GM18861 (cell line): ENCODE measurements at regions not wholly inside any gene's neighbourhood (a gene's known extent, or its start where the extent isn't known, plus 50 kb on each side); places are given as distances from the start of the nearest gene placed in this dataset.
"Not testable (repeated sequence)": the region's sequence is repeated elsewhere in the genome, so short reads cannot be mapped to it uniquely, and the experiment has no call there.

Experiments used
- ATAC-seq: cut with Tn5 transposase; IDR thresholded peaks from one replicate; pipeline ENCODE4 v1.9.1; 2021; ENCODE audit not compliant: unreplicated experiment

DNA sequence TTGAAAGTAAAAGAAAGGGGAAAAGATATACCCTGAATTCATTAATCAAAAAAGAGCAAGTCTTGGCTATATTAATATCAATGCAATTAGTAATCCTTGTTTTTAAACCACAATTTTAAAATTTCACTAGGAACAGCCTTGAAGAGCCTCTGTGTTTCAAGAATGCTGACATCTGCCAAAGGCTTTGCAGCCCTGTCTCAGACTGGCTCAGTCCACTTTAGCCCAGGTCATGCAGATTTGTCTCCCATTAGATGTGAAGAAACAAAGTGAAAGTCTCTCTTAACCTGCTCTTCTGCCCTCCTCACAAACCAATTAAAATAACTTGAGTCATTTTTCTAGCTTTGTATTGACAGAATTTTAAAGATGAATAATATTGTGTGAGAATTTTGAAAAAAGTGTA is 102.7 kb upstream of the CARMIL1 start:
- no peak for ATAC-seq

GRCh38 chr6:25177500-25178028 is 101.6 kb upstream of the CARMIL1 start:
- ATAC-seq, result no peak

DNA sequence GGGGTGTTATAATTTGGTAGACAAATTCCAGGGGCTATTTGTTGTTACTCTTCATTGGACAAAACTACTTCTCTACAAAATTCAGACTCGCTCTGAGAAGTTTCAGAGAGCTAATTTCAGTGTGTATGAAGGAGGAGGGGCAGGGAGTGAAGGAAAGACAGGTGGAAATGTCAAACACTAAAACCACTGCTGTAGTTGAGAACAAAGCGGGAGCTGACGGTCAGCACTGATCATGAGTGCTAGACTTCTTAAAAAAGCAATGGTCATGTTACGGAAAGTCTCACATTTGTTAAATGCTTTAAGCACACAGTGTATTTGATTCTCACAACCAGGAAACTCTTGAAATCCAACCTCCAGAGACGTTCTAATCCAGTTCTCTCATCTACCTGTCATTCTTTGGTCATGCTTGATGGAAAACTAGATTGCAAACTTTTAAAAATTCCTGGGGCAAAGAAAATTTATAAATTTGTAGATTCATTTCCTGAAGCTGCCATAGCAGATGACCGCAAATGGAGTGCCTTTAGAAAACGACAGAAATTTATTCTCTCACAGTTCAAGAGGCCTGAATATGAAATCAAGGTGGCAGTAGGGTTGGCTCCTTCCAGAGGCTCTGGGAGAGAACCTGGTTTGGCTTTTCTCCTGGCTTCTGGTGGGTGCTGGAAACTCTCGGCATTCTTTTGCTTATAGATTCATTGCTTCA is 100.7 kb upstream of the CARMIL1 start:
- no peak for ATAC-seq

GRCh38 chr6:25179051-25179778 is 100.0 kb upstream of the CARMIL1 start:
- no peak for ATAC-seq

- ATAC-seq, result no peak
Observed at GRCh38 chr6:25180630-25181349, 98.4 kb upstream of the CARMIL1 start.

DNA sequence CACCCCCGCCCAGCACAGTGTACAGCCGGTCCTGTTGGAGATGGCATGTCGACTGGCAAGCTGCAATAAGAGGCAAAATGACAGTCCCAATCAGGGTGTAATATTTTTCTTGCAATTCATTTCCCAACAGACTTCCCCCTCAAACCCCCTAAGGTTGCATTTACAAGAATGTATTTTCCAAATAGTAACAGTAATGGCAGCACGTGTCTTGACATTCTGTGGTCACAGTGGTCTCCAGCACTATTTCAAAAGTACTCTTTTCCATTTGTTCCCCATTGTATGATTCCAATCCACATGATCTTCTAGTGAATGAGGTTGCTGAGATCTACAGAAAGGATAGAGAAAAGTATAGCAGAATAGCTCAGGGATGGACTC is 97.8 kb upstream of the CARMIL1 start:
- no peak for ATAC-seq

DNA sequence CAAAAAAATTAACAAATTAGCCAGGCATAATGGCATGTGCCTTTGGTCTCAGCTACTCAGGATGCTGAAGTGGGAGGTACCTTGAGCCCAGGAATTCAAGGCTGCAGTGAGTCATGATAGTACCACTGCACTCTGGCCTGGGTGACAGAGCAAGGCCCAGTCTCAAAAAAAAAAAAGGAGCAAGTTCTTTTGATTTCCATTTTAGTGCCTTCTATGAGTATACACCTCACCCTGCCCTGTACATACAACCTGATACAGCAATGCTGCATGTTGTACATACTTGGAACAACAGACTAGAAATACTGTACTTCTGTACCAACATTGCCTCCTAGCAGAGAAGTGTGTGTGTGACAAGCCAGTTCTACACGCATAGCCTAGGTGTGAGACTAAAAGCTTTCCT is 97.3 kb upstream of the CARMIL1 start:
- no peak for ATAC-seq

GRCh38 chr6:25186919-25187318 is 92.3 kb upstream of the CARMIL1 start:
- no peak for ATAC-seq

DNA sequence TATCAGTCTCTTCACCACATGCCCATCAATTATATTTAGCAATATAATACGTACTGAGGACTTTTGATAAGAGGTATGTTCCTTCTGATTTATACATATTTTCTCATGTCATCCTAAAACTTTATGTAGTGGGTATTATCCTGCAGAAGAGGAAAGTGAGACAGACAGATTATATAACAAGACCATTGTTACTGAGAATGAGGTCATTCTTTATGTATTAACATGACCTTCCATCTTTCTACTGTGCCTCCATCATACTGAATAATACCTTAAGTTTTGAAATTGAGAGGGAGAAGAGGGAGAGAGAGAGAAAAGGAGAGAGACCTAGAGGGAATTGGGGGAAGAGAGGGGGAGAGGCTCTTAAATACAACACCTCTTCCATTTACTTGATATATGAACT is 90.9 kb upstream of the CARMIL1 start:
- ATAC-seq, result no peak

DNA sequence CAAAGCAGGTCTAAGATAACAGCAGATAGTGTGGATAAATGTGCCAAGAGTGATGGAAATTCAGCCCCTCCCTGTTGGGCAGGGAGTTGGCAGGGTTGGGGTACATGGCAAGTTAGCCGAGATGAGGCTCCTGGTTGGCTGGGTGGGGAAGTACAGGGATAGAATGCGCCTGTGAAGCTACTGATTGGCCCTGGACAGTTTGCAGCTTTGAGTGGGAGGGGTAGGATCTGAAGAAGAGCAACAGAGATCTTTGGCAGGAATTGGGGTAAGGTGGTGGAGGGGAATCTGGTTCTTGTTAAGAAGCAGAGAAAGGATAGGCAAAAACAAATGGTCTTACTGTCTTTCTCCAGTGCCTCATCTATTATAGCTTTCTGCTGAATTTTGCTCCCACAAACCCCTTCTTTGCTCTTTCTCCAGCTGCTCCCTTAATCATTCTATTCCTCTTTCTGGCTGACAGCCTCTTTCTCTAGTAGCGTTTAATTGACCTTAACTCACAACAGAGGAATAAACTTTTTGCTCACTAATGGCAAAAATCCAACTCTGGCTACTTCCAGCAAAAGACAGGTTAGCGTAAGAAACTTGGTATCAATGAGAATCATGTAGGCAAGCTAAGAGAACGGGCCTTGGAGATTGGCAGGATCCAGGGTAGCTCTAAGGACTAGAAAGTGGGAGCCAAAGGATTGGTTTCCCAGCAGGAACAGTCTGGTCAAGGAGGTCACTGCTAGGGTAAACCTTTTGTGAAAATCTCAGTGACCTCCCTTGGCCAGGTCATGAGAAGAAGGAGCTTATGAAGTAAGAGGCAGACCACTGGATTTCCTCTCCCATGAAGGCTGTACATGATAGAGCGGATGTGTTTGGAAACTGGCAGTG is 86.3 kb upstream of the CARMIL1 start:
- no peak for ATAC-seq

DNA sequence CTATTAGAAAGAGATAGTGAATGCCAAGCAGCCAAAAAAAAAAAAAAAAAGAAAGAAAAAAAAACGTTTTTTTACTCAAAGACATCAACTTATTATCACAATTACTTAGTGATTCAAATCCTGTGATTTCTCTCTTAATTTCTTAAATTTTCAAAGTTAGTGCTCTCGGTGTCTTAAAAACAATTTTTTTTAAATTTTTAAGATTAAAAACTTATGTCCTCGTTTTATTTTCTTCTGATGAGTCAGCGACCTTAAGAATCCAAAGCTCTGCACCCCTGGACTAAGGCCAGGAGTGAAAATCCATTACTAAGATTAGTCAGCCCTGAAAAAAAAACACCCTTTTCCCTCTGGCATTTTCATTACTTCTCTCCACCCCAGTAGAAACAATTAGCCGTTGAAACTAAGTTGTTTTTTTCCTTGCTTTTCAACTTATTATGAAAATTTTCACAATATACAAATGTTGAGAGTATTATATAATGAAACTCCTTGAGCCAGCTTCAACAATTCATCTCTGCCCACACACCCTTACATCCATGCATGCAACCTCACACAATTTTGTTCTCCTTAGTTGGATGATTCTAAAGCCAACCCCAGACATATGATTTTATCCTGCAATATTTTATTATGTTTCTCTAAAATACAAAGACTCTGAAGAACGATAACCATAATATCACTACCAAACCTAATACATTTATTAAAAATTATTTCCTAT is 85.6 kb upstream of the CARMIL1 start:
- no peak for ATAC-seq

DNA sequence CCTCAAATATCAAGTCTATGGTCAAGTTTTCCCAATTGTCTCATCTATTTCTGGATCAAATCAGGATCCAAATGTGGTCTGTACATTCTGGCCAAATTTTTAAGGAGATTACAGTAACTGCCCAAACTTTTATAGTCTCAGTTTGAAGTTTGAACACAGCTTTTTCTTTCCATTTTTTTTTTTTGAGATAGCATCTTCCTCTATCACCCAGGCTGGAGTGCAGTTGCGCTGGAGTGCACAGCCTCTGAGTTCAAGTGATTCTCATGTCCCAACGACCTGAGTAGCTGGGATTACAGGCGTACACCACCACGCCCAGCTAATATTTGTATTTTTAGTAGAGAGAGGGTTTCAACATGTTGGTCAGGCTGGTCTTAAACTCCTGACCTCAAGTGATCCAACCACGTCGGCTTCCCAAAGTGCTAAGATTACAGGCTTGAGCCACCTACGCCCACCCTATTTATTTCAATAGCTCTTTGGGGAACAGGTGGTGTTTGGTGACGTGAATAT is 84.9 kb upstream of the CARMIL1 start:
- no peak for ATAC-seq

GRCh38 chr6:25196464-25196863 is 82.7 kb upstream of the CARMIL1 start:
- ATAC-seq, result no peak

DNA sequence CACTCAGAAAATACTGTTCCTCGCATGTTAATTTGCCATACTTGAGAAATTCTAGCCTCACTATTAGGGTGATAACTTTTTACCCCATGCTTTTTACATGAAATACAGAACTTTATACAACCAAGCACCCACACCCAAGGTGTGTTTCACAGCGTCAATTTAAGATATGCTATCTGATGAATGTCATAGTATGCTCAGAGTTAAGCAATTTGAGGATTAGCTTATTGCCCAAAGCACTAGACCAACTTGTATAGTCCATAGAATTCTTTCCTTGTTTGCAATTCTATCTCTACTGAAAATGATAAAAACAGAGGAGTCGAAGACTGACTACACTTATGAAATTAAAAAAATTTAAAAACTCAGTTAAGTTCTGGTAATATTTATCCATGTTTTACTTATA is 82.1 kb upstream of the CARMIL1 start:
- ATAC-seq, result no peak

DNA sequence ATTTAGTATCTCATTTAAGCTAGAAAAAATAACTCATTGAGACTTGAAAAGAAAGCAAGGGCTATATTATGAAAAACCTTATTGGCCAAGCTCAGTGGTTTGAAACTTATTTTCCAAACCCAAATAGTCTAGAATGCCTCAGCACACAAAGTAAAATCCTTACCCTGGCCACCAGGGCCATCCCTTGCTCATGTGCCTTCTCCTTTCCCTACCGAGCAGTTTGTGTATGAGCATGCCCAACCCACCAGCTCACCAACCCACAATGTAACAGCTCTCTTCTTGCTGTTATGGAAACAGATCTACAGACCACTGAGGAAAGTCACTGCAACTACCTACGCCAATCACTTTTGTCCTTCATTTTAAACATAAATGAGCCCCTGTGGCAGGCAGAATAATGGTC is 79.6 kb upstream of the CARMIL1 start:
- no peak for ATAC-seq

DNA sequence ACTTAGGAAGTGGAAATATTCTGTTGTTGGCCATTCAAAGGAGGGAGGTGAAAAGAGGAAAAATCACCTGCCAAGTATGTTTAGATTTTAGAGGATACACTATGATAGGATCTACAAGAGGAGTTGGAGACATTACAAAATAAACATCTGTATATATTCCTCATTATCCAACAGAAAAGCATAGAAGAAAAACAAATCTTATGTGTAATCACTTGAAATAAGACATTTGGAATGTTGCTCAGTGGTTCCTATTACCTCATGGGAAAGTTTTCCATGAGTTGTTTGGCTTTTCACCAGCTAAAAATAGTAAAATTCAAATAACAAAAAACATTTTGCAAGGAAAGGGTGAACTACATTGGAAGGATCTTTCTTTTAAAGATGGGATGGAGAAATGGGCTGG is 76.7 kb upstream of the CARMIL1 start:
- no peak for ATAC-seq

GRCh38 chr6:25205629-25206028 is 73.5 kb upstream of the CARMIL1 start:
- ATAC-seq, result no peak

GRCh38 chr6:25207453-25208155 is 71.6 kb upstream of the CARMIL1 start:
- ATAC-seq, result not testable (repeated sequence)

GRCh38 chr6:25215881-25216280 is 63.3 kb upstream of the CARMIL1 start:
- no peak for ATAC-seq
